ENCODE measurements at regions not wholly inside any gene's neighbourhood (a gene's known extent, or its start where the extent isn't known, plus 50 kb on each side); places are given as distances from the start of the nearest gene placed in this dataset.
A peak's percentile ranks its signal among the peaks of the same experiment; 100 is the strongest.

- DNase-seq (ENCODE audit: low read depth, low spot score): peak; percentile 81
These were observed 174.5 kb downstream of the KCTD12 start for GRCh38 chr13:76711550-76712182.

- no peak for DNase-seq (ENCODE audit: low read depth, low spot score)
These were observed 176.4 kb downstream of the KCTD12 start for GRCh38 chr13:76709851-76710250.

GRCh38 chr13:76708138-76708688, 178.0 kb downstream of the KCTD12 start:
- no peak for DNase-seq (ENCODE audit: low read depth, low spot score)

- peak; percentile 17 for DNase-seq (ENCODE audit: low read depth, low spot score)
These were observed 178.8 kb downstream of the KCTD12 start for GRCh38 chr13:76707360-76707759.

- DNase-seq (ENCODE audit: low read depth, low spot score): no peak
These were observed 182.4 kb downstream of the KCTD12 start for GRCh38 chr13:76703621-76704288.

- DNase-seq (ENCODE audit: low read depth, low spot score): no peak
These were observed 183.0 kb downstream of the KCTD12 start for GRCh38 chr13:76703216-76703615.

- no peak for DNase-seq (ENCODE audit: low read depth, low spot score)
These were observed 188.9 kb downstream of the KCTD12 start for GRCh38 chr13:76697288-76697687.

- DNase-seq (ENCODE audit: low read depth, low spot score): peak; percentile 17
These were observed 189.8 kb downstream of the KCTD12 start for GRCh38 chr13:76696370-76696769.

- DNase-seq (ENCODE audit: low read depth, low spot score): no peak
These were observed 193.1 kb downstream of the KCTD12 start for GRCh38 chr13:76693086-76693485.

- DNase-seq (ENCODE audit: low read depth, low spot score): no peak
These were observed 193.9 kb downstream of the KCTD12 start for GRCh38 chr13:76692346-76692745.

GRCh38 chr13:76690611-76691010, 195.6 kb downstream of the KCTD12 start:
- no peak for DNase-seq (ENCODE audit: low read depth, low spot score)

- DNase-seq (ENCODE audit: low read depth, low spot score): no peak
These were observed 198.7 kb downstream of the KCTD12 start for GRCh38 chr13:76687467-76687866.

- DNase-seq (ENCODE audit: low read depth, low spot score): no peak
These were observed 200.3 kb downstream of the KCTD12 start for GRCh38 chr13:76685938-76686337.

GRCh38 chr13:76684336-76684735, 201.9 kb downstream of the KCTD12 start:
- no peak for DNase-seq (ENCODE audit: low read depth, low spot score)

GRCh38 chr13:76683854-76684253, 202.4 kb downstream of the KCTD12 start:
- DNase-seq (ENCODE audit: low read depth, low spot score): no peak

GRCh38 chr13:76683168-76683567, 203.0 kb downstream of the KCTD12 start:
- no peak for DNase-seq (ENCODE audit: low read depth, low spot score)

GRCh38 chr13:76680112-76680511, 206.1 kb downstream of the KCTD12 start:
- no peak for DNase-seq (ENCODE audit: low read depth, low spot score)

GRCh38 chr13:76677043-76677442, 209.2 kb downstream of the KCTD12 start:
- peak; percentile 56 for DNase-seq (ENCODE audit: low read depth, low spot score)

- peak; percentile 66 for DNase-seq (ENCODE audit: low read depth, low spot score)
These were observed 213.8 kb downstream of the KCTD12 start for GRCh38 chr13:76672420-76672819.

GRCh38 chr13:76668716-76669115, 217.5 kb downstream of the KCTD12 start:
- no peak for DNase-seq (ENCODE audit: low read depth, low spot score)

- DNase-seq (ENCODE audit: low read depth, low spot score): no peak
These were observed 218.1 kb downstream of the KCTD12 start for GRCh38 chr13:76668141-76668540.

- DNase-seq (ENCODE audit: low read depth, low spot score): peak; percentile 28
These were observed 218.7 kb downstream of the KCTD12 start for GRCh38 chr13:76667551-76667950.

Data from astrocyte of the hippocampus (primary cell).